ENCODE measurements at regions not wholly inside any gene's neighbourhood (a gene's known extent, or its start where the extent isn't known, plus 50 kb on each side); places are given as distances from the start of the nearest gene placed in this dataset.

DNA sequence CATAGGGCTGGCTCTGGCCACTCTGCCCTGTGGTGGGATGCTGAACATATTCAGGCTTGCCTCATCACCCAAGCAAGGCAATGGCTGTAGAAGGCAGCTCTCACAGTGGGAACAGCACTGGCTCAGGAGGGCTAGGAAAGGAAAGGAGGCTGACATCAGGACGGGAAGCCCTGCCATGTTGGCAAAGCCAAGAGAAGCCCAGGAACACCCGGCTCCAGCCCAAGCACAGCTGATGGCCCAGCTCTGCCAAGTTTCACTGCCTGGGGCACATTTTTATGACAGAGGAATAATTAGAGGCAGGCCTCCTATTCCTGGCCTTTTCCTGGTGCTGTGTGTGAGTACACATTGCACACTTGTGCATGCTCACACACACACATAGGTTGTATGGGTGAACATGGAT is 163.6 kb upstream of the SMIM23 start:
- FAIRE-seq = no peak
- no peak for DNase-seq (ENCODE audit: extremely low spot score, insufficient read length, low read depth)

DNA sequence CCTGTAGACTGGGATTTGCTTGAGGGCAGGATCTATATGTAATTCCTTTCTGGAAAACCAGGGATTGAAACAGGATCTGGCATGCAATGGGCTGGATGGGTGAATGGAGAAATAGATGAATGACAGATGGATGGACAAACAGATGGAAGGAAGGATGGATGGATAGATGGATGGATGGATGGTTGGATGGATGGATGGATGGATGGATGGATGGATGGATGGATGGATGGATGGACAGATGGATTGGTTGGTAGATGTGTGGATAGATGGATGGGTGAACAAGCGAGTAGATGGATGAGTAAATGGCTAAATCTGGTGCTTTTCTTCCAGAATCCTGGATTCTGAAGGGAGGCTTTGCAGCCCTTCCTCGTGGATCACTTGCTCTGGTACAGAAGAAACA is 162.5 kb upstream of the SMIM23 start:
- no peak for DNase-seq (ENCODE audit: extremely low spot score, insufficient read length, low read depth)
- no peak for FAIRE-seq

DNA sequence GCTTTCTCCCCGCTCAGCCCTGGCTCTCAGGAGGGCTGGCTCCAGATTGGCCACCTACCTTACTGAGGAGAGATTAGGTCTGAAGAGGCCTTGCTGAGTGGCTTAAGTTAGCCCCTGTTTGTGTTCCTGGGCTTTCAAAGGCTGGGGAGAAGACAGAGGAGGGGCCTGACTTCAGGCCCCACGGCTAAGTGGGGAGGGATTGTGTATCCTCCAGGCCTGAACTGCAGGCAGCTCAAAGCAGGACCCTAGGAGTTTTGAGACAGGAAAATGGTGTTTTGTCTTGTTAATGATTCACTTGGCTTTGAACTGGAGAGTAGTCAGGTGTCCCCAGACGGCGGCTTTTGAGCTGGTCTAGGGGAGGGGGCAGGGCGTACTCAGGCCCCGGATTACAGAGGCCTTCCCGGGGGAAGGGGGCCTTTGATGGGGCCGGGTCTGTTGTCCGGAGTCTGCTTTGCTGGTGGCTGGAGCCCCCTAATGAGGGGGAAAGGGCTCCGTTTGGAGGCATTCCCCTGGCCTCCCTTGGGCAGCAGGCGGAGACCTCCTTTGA is 162.0 kb upstream of the SMIM23 start:
- no peak for DNase-seq (ENCODE audit: extremely low spot score, insufficient read length, low read depth)
- no peak for FAIRE-seq

DNA sequence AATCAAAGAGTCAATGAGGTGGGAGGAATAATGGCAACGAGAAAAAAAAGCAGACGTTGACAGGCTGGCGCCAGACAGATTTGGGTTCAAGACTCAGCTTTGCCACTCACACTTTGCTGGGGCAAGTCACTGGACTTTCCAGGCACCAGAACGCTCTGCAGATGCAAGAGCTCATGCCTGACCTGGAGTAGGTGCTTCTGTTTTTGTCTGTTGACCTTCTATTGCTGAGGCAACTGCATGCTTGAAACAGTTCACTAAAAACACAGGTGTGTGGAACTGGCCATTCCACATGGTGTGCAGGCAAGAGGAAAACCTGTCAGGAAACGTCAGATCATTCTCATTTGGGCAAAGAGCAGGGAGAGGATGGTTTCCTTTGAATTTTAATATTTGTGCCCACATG is 161.2 kb upstream of the SMIM23 start:
- FAIRE-seq = no peak
- DNase-seq (ENCODE audit: extremely low spot score, insufficient read length, low read depth) = no peak

DNA sequence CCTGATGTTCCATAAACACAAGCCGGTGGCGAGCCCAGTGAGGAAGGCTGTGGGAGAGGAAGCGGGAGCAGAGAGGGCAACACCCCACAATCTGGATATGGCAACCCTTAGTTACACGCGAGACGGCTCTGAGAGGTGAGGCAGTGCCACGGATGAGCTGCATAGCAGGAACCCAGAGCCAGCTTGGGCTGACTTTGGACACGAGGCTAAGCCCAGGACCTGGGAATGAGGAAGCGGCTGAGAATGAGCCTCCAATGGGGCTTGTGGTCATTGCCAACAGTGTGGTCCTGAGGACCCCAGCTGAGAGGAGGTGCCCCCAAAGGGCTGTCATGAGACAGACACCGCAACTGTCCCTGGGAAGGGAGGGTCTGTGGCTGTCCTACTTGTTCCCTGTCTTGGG is 160.0 kb upstream of the SMIM23 start:
- DNase-seq (ENCODE audit: extremely low spot score, insufficient read length, low read depth) (no peak), FAIRE-seq (no peak)

DNA sequence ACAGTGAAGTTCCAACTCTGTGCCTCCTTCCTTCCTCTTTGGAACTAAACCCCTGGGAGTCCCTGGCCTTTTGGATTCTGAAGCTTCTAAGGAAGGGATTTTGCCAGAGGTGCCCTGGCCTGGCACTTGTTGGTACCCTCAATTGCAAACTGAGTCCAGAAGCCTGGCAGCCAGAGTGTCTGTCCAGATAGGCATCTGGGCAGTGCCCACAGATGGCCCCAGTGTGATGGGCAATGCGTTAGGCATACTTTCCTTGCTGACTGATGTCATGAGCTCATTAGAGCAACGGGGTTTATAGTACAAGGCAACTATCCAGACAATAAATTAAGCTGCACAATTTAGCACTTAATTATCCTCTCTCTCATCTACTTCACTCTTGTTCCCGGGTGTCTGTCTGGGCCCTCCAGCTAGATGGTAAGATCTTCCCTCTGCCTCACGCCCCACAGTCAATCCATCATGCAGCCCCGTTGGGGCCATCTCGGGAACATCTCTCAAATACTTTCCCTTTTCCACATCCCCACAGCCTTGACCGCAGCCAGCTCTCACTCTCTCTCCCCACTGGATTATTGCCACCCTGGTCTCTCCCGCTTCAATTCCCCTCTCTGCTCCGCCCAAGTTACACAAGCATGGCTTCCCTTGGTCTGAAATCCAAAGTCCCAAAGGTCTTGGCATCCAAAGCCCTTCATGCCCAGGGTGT is 157.5 kb upstream of the SMIM23 start:
- no peak for DNase-seq (ENCODE audit: extremely low spot score, insufficient read length, low read depth)
- no peak for FAIRE-seq

DNA sequence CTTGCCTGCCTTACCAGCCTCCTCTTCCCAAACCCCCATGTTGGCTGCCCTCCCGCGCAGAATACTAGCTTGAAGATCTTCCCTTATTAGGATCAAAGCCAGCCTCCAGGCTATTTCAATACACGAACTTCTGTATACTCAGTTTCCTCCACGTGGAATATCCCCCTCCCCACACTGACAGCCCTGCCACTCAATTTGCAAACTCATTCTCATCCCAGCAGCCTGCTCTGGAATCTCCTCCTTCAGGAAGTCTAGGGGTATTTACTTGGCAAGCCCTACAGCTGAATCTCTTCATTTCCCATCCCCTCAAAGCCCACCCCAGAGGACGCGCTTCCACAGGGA is 157.0 kb upstream of the SMIM23 start:
- DNase-seq (ENCODE audit: extremely low spot score, insufficient read length, low read depth) = no peak
- FAIRE-seq = no peak

DNA sequence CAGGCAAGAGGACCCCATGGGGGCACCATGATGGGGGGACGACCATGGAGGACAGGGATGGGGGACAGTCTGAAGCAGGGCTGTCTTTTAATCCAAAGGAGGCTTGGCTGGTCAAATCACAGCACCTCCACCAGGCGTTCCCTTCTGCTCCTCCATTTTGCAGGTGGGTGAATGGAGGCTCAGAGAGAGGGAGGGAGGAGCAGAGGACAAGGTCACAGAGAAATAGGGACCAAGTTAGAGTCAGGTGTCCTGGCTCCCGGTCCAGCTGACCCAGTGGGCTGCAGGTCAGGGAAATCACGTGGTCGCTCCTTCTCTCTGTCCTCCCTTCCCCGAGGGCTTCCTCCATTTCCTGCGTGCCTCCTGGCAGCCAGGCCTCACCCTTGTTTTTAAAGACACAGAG is 156.4 kb upstream of the SMIM23 start:
- DNase-seq (ENCODE audit: extremely low spot score, insufficient read length, low read depth) (no peak), FAIRE-seq (no peak)

- no peak for FAIRE-seq
- no peak for DNase-seq (ENCODE audit: extremely low spot score, insufficient read length, low read depth)
Measured at GRCh38 chr5:171629628-171630349, 155.8 kb upstream of the SMIM23 start.

GRCh38 chr5:171630350-171631065 is 155.1 kb upstream of the SMIM23 start:
- FAIRE-seq = no peak

GRCh38 chr5:171632616-171633015 is 153.0 kb upstream of the SMIM23 start:
- FAIRE-seq = no peak
- no peak for DNase-seq (ENCODE audit: extremely low spot score, insufficient read length, low read depth)

More at GRCh38 chr5:171630350-171631065, 155.1 kb upstream of the SMIM23 start:
- DNase-seq (ENCODE audit: extremely low spot score, insufficient read length, low read depth) = no peak

GRCh38 chr5:171633776-171634470 is 151.7 kb upstream of the SMIM23 start:
- peak; percentile 69 for FAIRE-seq
- DNase-seq (ENCODE audit: extremely low spot score, insufficient read length, low read depth) = no peak

GRCh38 chr5:171634511-171634910 is 151.1 kb upstream of the SMIM23 start:
- no peak for FAIRE-seq
- no peak for DNase-seq (ENCODE audit: extremely low spot score, insufficient read length, low read depth)

DNA sequence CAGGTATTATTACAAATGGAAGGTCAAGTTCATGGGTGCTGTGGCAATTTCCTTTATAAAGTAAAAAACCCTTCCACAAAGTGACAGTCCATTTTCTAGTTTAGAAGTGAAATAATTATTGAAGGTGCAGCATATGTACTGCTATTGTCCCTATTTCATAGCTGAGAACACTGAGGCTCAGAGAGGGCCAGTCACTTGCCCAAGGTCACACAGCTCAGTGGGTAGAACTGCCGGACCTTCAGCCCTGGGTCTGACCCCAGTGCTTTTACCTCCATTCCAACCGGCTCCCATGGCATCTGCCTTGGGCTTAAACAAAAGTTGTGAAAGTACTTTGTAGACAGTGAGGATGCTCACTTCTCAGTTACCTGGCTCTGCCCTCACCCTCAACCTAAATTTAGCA is 150.6 kb upstream of the SMIM23 start:
- FAIRE-seq = no peak
- no peak for DNase-seq (ENCODE audit: extremely low spot score, insufficient read length, low read depth)

- FAIRE-seq = no peak
- DNase-seq (ENCODE audit: extremely low spot score, insufficient read length, low read depth) = no peak
Measured at GRCh38 chr5:171635561-171636245, 149.9 kb upstream of the SMIM23 start.

GRCh38 chr5:171637811-171638210 is 147.8 kb upstream of the SMIM23 start:
- DNase-seq (ENCODE audit: extremely low spot score, insufficient read length, low read depth) = no peak
- no peak for FAIRE-seq

GRCh38 chr5:171639205-171639621 is 146.4 kb upstream of the SMIM23 start:
- DNase-seq (ENCODE audit: extremely low spot score, insufficient read length, low read depth) (no peak), FAIRE-seq (no peak)

GRCh38 chr5:171639966-171640365 is 145.7 kb upstream of the SMIM23 start:
- no peak for DNase-seq (ENCODE audit: extremely low spot score, insufficient read length, low read depth)

GRCh38 chr5:171640480-171640879 is 145.1 kb upstream of the SMIM23 start:
- FAIRE-seq = no peak
- no peak for DNase-seq (ENCODE audit: extremely low spot score, insufficient read length, low read depth)

More at GRCh38 chr5:171639966-171640365, 145.7 kb upstream of the SMIM23 start:
- FAIRE-seq = no peak

- FAIRE-seq = no peak
Measured at GRCh38 chr5:171641891-171642290, 143.7 kb upstream of the SMIM23 start.

More at GRCh38 chr5:171641891-171642290, 143.7 kb upstream of the SMIM23 start:
- DNase-seq (ENCODE audit: extremely low spot score, insufficient read length, low read depth) = no peak

Measured in GM18507 (cell line).